Epidermal melanocyte (primary cell): ENCODE measurements at regions not wholly inside any gene's neighbourhood (a gene's known extent, or its start where the extent isn't known, plus 50 kb on each side); places are given as distances from the start of the nearest gene placed in this dataset.

Experiments
- DNase-seq: peaks from one replicate; pipeline ENCODE4 v3.0.0; 2011; ENCODE audit warnings: low spot score; ENCODE audit not compliant: insufficient read length

- DNase-seq, result no peak
Measured at GRCh38 chr17:31715446-31715845, 143.6 kb downstream of the COPRS start.

DNA sequence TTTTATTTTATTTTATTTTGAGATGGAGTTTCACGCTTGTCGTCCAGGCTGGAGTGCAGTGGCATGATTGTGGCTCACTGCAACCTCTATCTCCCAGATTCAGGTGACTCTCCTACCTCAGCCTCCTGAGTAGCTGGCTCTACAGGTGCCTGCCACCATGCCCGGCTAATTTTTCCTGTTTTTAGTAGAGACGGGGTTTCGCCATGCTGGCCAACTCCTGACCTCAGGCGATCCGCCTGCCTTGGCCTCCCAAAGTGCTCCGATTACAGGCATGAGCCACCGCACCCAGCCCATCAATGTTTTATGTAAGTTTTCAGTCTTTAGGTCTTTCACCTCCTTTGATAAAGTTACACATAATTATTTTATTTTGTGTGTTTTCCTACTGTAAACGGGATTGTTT, 154.6 kb downstream of the COPRS start:
- DNase-seq, result no peak

GRCh38 chr17:31702041-31702440, 157.0 kb downstream of the COPRS start:
- no peak for DNase-seq

GRCh38 chr17:31700973-31701372, 158.1 kb downstream of the COPRS start:
- DNase-seq, result no peak

DNA sequence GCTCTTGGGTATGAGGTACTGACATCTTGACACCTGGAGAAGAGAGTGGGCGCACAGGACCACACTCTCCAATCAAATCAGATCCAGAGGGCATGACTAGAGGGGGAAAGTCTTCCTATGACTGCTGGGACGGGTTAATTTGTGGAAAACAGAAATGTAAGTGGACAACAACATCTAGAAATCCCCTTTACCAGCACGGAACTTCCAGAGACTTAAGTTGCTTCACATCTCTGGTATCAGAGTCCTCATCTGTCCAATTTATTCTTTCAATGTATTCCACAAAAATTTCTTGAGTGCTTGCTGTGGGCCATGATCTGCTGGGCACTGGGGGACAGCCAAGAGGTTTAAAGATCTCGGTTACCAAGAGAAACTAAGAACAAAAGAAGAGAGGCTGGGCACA, 159.2 kb downstream of the COPRS start:
- DNase-seq, result no peak

DNA sequence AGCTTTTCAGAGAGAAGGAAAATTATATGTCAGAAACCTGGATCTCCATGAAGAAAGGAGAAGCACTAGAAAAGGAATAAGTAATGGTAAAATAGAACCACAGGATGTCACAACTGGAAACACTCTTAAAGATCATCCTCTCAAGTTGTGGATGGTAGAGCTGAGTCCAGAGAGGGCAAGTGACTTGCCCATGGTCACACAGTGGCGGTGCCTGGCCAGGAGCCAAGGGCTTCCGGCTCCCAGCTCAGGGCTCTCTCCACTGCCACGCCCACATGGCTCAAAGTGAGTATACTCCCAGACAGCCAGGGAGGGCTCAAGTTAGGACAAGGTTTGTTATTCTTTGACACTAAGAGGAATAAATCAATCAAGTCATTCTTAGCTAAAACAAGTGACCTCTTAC, 159.8 kb downstream of the COPRS start:
- no peak for DNase-seq

GRCh38 chr17:31698751-31699150, 160.3 kb downstream of the COPRS start:
- no peak for DNase-seq

- no peak for DNase-seq
Measured at GRCh38 chr17:31697838-31698237, 161.2 kb downstream of the COPRS start.

GRCh38 chr17:31696703-31697325, 162.2 kb downstream of the COPRS start:
- DNase-seq, result no peak

DNA sequence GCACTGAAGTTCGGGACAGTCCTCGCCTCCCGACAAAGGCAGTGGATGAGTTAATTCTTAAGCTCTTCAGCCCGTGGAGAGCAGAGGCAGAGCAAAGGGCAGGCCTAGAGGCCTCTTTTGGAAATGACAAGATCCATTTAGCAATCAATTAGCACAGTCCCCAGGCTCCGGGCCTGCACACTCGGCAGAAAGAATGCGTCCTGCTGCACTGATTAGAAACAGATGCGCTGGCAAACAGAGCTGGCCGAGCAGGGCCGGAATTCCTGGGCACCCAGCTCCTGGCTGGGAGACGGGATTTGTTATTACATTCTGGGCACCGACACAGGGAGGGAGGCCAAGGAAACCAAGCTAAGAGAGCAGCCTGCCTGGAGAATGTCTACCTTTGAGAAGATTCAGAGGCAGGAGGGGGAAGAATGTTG, 162.9 kb downstream of the COPRS start:
- DNase-seq, result peak; percentile 65

GRCh38 chr17:31695456-31696090, 163.5 kb downstream of the COPRS start:
- no peak for DNase-seq

DNA sequence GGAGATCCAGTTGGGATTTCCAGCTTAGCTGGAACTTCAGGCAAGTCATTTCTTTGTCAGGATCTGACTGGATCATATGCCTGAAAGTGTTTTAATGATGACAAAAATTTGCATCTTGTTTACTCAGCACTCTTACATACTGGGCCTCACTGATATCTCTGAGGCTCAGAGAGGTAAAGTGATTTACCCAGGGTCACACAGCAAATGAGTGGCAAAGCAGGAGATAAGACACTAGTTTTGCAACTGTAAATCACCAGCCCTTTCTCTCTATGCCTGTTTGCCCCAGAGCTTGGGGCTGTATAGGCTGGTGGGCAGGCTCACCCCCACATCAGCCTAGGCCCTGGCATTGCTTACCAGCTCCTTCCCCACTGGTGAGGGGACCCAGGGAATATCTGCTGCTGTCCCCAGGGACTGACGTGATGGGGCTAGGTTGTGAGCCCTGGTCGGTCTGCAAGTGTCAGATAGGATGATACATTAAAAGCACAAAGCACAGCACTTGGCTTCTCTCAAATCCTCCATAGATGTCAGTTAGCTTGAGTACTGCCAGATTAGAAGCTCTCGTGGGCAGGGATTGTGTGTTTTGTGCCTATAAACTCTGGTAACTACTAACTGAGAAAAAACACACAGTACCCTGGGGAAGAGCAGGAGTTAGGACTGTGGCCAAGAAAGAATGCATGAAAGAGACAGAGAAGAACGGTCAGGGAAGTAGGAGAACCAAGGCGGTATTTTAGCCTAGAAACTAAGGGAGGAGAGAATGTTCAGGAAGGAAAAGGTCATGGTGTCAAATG, 165.4 kb downstream of the COPRS start:
- no peak for DNase-seq

- DNase-seq, result no peak
Measured at GRCh38 chr17:31692632-31693031, 166.4 kb downstream of the COPRS start.

GRCh38 chr17:31692027-31692426, 167.0 kb downstream of the COPRS start:
- no peak for DNase-seq

GRCh38 chr17:31691251-31691905, 167.7 kb downstream of the COPRS start:
- DNase-seq, result no peak

- DNase-seq, result no peak
Measured at GRCh38 chr17:31690151-31690551, 168.9 kb downstream of the COPRS start.

GRCh38 chr17:31688701-31689100, 170.3 kb downstream of the COPRS start:
- no peak for DNase-seq

DNA sequence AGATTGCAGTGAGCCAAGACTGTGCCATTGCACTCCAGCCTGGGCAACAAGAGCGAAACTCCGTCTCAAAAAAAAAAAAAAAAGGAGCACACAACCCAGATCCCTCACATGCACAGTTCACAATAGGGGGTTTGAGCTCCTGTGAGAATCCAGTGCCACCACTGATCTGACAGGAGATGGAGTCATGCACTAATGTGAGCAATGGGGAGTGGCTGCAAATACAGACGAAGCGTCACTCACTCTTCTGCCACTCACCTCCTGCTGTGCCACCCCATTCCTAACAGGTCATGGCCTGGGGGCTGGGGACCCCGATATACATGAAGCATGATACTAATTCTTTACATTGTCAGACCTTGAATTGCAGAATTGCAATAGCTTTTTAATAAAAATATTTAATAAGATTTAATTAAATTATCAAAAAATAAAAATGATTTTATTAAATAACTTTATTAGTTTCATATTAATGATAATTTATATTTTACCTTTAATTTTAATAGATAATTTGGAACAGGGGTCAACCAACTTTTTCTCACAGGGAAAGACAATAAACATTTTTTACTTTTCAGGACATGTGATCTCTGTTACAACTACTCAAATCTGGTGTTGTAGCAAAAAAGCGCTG, 171.4 kb downstream of the COPRS start:
- DNase-seq, result no peak

DNA sequence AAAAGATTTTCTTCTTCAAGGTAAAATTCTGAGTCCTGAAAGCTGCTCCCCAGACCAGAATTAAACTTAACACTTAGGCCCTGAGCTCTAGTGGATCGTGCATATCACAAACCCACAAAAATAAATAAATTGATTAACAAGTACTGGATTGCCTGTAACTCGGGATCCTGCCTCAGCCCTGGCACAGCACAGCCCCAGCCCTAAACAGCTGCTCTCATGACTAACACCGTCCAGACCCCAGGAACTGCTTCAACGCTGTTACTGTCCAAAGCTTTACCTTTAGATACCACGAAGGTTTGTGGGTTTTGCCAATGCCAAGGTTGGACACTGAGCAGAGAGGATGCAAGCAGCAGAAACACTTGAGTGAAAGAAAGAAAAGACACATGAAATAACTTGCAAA, 172.5 kb downstream of the COPRS start:
- DNase-seq, result no peak

- no peak for DNase-seq
Measured at GRCh38 chr17:31684901-31685300, 174.1 kb downstream of the COPRS start.

DNA sequence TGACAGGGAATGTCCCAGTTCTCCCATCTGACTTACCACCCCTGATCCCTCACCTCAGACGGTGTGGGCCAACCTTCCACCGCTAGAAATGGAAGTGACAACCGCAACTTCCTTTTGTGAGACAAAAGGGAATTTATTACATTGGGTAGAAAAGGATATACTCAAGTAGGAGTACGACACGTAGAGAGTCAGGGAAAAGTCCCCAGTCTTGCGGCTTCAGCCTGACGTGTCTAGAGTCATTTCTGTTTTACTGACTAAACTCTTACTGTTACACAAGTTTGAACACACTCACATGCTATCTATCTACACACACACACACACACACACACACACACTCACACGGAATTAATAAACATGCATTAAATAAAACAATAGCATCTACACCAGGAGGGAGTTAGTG, 178.9 kb downstream of the COPRS start:
- DNase-seq, result no peak

GRCh38 chr17:31679667-31680066, 179.4 kb downstream of the COPRS start:
- no peak for DNase-seq
